ENCODE measurements at regions not wholly inside any gene's neighbourhood (a gene's known extent, or its start where the extent isn't known, plus 50 kb on each side); places are given as distances from the start of the nearest gene placed in this dataset.
A peak's percentile ranks its signal among the peaks of the same experiment; 100 is the strongest.
"Not testable (repeated sequence)": the region's sequence is repeated elsewhere in the genome, so short reads cannot be mapped to it uniquely, and the experiment has no call there.

DNA sequence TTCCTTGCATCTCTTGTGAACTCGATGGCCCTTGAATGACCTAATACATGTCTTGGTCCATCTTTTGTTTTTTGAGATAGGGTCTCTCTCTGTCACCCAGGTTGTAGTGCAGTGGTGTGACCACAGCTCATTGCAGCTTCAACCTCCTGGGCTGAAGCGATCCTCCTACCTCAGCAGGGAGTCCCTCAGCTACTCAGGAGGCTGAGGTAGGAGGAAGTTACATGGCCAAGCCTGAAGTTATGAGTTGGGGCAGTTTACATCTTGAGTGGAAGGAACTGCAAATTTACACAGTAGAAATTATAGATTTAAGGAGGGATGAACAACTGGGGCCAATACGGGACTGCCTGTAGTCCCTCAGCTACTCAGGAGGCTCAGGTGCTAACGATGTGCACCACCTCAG, 97.2 kb upstream of the METTL14 start:
- DNase-seq (no peak), ATAC-seq (no peak)
- H3K27me3 ChIP-seq: peaks cover 9% of the 10 kb centered on the region
- H3K9me3 ChIP-seq: no peaks in the 10 kb centered on the region
- TF ChIP-seq, protein P1, sequence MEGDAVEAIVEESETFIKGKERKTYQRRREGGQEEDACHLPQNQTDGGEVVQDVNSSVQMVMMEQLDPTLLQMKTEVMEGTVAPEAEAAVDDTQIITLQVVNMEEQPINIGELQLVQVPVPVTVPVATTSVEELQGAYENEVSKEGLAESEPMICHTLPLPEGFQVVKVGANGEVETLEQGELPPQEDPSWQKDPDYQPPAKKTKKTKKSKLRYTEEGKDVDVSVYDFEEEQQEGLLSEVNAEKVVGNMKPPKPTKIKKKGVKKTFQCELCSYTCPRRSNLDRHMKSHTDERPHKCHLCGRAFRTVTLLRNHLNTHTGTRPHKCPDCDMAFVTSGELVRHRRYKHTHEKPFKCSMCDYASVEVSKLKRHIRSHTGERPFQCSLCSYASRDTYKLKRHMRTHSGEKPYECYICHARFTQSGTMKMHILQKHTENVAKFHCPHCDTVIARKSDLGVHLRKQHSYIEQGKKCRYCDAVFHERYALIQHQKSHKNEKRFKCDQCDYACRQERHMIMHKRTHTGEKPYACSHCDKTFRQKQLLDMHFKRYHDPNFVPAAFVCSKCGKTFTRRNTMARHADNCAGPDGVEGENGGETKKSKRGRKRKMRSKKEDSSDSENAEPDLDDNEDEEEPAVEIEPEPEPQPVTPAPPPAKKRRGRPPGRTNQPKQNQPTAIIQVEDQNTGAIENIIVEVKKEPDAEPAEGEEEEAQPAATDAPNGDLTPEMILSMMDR (IDR thresholded peaks at IDR 0.05): no peak
- intact Hi-C loops (cut with DNase I): no loop called here
- H3K4me1 ChIP-seq: no peaks in the 10 kb centered on the region
- H3K27ac ChIP-seq: no peak overlapping the region
- no peaks in the 10 kb centered on the region for H3K36me3 ChIP-seq
- H3K4me3 ChIP-seq: no peak overlapping the region

DNA sequence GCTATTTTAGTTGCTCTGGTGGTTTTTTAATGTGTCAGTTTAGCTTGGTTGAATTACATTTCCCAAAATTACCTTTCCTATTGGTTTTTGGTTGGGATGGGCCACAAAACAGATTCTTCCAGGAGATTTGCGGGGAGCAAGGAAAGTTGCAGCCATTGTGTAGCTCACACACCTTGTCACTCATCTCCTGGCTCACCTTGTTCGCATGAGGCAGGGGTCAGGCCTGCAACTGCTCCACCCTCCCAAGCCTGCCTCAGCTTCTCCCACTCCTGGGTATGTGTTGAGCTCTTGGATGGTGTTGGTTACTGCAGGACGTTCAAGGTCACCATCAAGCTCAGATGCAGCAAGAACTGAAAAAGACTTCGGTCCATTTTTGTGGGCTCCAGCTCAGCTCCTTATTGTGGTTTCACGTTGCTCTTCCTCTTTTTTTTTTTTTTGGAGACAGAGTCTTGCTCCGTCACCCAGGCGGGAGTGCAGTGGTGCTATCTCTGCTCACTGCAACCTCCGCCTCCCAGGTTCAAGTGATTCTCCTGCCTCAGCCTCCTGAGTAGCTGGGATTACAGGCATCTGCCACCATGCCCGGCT, 95.6 kb upstream of the METTL14 start:
- intact Hi-C loops (cut with DNase I): no loop called here

GRCh38 chr4:118591339-118592046, 93.7 kb upstream of the METTL14 start:
- H3K27me3 ChIP-seq; H3K9me3 ChIP-seq; intact Hi-C loops (cut with DNase I); H3K4me1 ChIP-seq; H3K36me3 ChIP-seq: not testable (repeated sequence)
- ATAC-seq (peak; percentile 97), DNase-seq (peak; percentile 95)
- H3K27ac ChIP-seq: peak overlapping the region; percentile 87
- peak overlapping the region; percentile 60 for H3K4me3 ChIP-seq

More for the DNA sequence above, 95.6 kb upstream of the METTL14 start:
- Histone ChIP-seq H3K9me3 (no peaks in the 10 kb centered on the region), H3K27ac (no peak overlapping the region), H3K4me3 (no peak overlapping the region), H3K4me1 (no peaks in the 10 kb centered on the region), H3K36me3 (no peaks in the 10 kb centered on the region), H3K27me3 (peaks cover 2% of the 10 kb centered on the region)
- DNase-seq (no peak), ATAC-seq (no peak)
- TF ChIP-seq, protein P1 (IDR thresholded peaks at IDR 0.05): no peak

- not testable (repeated sequence) for H3K27me3 ChIP-seq
Observed at GRCh38 chr4:118592289-118592688, 92.9 kb upstream of the METTL14 start.

GRCh38 chr4:118595883-118596282, 89.3 kb upstream of the METTL14 start:
- H3K27ac ChIP-seq; DNase-seq; H3K9me3 ChIP-seq; H3K4me3 ChIP-seq; intact Hi-C loops (cut with DNase I); ATAC-seq; H3K4me1 ChIP-seq; H3K27me3 ChIP-seq; H3K36me3 ChIP-seq: not testable (repeated sequence)

More at GRCh38 chr4:118592289-118592688, 92.9 kb upstream of the METTL14 start:
- H3K36me3 ChIP-seq; DNase-seq; ATAC-seq; H3K9me3 ChIP-seq; intact Hi-C loops (cut with DNase I); H3K4me1 ChIP-seq: not testable (repeated sequence)
- peak overlapping the region; percentile 87 for H3K27ac ChIP-seq
- peak overlapping the region; percentile 60 for H3K4me3 ChIP-seq

GRCh38 chr4:118625097-118625496, 60.1 kb upstream of the METTL14 start:
- H3K27me3 ChIP-seq; H3K9me3 ChIP-seq; H3K4me3 ChIP-seq; DNase-seq; H3K27ac ChIP-seq; H3K4me1 ChIP-seq; intact Hi-C loops (cut with DNase I); ATAC-seq; H3K36me3 ChIP-seq: not testable (repeated sequence)

GRCh38 chr4:118629697-118630096, 55.5 kb upstream of the METTL14 start:
- intact Hi-C loops (cut with DNase I); H3K4me1 ChIP-seq; H3K36me3 ChIP-seq; H3K4me3 ChIP-seq; H3K27me3 ChIP-seq; H3K27ac ChIP-seq; ATAC-seq; DNase-seq; H3K9me3 ChIP-seq: not testable (repeated sequence)

DNA sequence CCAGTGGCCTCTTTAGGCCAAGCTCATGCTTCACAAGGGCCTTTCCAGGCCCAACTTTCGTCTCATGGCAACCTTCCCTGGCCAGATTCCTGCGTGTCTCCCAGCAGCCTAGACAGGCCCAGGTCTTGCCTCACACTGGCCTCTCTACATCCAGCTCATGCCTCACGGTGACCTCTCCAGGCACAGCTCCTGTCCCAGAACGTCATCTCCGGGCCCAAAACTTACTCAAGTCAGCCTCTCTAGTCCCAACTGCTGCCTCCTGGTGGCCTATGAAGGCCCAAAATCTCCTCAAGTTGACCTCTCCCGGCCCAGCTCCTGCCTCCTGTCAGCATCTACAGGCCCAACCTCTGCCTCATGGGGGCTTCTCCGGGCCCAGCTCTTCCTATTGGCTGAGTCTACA, 54.3 kb upstream of the METTL14 start:
- H3K27me3 ChIP-seq; intact Hi-C loops (cut with DNase I); H3K4me1 ChIP-seq; DNase-seq; H3K27ac ChIP-seq; H3K4me3 ChIP-seq; ATAC-seq; H3K36me3 ChIP-seq; H3K9me3 ChIP-seq: not testable (repeated sequence)

DNA sequence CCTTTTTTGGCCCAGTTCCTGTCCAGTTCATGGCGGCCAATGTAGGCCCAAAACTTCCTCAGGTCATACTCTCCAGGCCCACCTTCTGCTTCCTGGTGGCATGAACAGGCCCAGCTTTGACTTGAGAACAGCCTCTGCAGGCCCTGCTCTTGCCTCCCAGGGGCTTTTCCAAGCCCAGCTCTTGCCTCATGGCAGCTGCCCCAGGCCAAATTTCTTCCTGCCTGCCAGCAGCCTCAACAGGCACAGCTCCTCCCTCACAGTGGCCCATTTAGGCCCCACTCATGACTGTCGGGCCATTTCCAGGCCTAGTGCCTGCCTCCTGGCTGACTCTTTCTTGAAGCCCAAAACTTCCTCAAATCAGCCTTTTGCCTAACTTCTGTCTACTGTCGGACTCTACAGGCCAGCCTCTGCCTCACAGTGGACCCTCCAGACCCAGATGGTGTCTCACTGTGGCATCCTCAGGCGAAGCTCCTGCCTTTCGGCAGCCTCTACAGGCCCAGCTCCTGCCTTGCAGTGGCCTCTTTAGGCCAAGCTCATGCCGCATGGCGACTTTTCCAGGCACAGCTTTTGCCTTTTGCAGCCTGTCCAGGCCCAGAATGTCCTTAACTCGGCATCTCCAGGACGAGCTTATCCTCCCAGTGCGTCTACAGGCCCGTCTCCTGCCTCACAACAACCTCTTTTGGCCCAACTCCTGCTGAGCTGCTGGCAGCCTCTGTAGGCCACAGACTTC, 53.7 kb upstream of the METTL14 start:
- H3K4me1 ChIP-seq; H3K27ac ChIP-seq; intact Hi-C loops (cut with DNase I); H3K27me3 ChIP-seq; DNase-seq; H3K36me3 ChIP-seq; H3K9me3 ChIP-seq; ATAC-seq; H3K4me3 ChIP-seq: not testable (repeated sequence)

DNA sequence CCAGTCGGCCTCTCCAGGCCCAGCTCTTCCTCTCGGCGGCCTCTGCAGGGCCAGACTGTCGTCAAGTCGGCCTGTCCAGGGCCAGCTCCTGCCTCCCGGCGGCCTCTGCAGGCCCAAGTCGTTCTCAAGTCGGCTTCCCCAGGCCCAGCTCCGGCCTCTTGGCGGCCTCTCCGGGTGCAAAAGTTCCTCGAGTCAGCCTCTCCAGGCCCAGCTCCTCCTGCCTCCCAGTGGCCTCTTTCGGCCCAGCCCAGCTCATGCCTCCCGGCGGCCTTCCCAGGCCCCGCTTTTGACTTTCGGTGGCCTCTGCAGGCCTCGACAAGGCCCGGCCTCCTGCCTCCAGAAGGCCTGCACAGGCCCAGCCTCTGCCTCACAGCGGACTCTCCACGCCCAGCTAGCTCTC, 51.7 kb upstream of the METTL14 start:
- H3K4me1 ChIP-seq; H3K4me3 ChIP-seq; H3K36me3 ChIP-seq; H3K9me3 ChIP-seq; H3K27ac ChIP-seq; ATAC-seq; H3K27me3 ChIP-seq; DNase-seq; intact Hi-C loops (cut with DNase I): not testable (repeated sequence)

- ATAC-seq; H3K4me3 ChIP-seq; H3K27ac ChIP-seq; H3K27me3 ChIP-seq; H3K36me3 ChIP-seq; intact Hi-C loops (cut with DNase I); H3K9me3 ChIP-seq; H3K4me1 ChIP-seq: not testable (repeated sequence)
- DNase-seq: peak; percentile 57
Observed at GRCh38 chr4:118634126-118634875, 50.9 kb upstream of the METTL14 start.

Measured in upper lobe of right lung (tissue), 1 donor.